HG02678 (cell line): ENCODE measurements at regions not wholly inside any gene's neighbourhood (a gene's known extent, or its start where the extent isn't known, plus 50 kb on each side); places are given as distances from the start of the nearest gene placed in this dataset.

Source experiments
- ATAC-seq: cut with Tn5 transposase; IDR thresholded peaks from one replicate; pipeline ENCODE4 v1.9.1; 2021; ENCODE audit warnings: mild to moderate bottlenecking, moderate library complexity; ENCODE audit not compliant: unreplicated experiment

DNA sequence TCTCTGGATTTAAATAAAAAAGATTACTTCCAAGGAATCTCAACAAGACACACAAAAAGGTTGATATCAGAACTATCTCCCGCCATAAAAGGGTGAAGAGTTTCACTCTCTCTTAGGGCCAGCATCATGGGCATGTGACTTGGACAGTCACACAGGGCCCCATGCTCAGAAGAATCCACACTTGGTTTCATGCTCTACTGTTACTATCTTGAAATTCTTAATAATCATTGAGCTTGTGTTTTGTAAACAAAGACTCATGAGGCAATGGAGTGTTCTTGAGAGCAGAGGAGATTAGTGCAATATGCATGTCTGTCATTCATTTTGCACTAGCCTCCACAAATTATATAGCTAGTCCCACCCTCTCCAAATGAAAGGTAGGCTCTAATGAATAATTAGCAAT lies 58.4 kb downstream of the HMHB1 start:
- ATAC-seq: no peak

DNA sequence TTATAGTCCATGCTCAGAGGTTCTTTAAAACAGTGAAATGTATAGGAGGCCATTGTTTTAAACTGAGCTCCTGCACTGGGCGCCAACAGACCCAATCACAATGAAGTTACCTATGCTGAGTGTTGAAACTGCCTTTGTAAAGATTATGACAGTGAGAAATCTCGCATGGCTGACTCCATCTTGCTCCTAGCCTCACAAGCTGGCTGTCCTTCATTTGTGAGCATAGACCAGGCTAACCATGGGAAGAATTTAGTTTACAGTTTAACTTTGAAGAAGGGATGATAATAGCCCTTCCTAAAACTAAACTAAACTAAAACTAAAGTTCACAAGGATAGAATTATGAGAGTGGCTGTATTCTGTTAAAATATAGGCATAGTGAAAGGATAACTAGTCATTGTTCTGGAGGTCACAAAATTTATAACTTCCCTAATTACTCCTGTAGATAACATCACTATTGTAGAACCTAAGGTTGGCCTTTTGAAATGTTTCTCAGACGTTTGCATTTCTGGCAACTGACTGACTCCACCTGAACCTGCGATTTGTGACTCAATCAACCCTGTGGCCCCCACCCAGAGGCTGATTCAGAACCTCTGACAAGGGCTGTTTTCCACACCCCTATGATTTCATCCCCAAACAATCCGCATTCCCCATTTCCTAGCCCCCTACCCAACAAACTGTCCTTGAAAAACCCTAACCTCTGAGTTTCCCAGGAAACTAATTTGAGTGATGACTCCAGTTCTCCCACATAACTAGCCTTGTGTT lies 59.1 kb downstream of the HMHB1 start:
- no peak for ATAC-seq

DNA sequence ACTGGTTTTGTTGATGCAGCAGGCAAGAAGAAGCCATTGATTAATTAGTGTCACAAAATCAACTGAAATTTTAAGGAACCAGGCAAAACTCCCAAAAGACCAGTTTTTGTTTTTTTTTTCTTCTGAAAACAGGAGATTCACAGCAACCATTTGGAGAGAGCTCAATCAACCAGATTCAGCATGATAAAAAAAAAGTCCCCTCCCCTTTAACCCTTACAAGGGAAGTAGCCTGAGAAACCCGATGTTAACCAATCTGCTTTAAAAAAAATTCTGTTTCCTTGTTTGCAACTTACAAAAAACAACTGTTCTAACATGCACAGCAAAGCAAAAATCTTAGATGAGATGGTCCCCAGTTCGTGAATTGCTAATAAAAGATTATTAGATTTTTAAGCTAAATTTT lies 59.7 kb downstream of the HMHB1 start:
- ATAC-seq: no peak

GRCh38 chr5:143874312-143874711 lies 62.4 kb downstream of the HMHB1 start:
- ATAC-seq: no peak

DNA sequence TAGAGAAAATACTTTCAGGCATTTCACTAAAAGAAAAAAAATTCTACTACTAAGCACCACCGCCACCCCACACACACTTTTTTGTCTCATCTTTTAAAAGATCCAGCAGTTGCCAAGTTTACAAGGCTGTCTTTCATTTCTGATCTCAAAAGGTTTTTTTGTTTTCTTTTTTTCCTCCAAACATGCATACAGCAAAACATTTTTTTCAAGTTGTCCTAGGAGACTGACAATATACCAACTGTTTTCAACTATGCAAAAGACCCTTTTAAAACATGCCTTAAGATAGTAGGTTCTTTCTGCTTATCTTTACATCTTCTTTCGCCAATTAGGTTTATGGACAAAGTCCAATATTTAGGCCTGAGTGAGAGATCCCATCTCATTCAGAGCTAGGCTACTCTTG lies 65.2 kb downstream of the HMHB1 start:
- no peak for ATAC-seq

- ATAC-seq: no peak
Measured at GRCh38 chr5:143878430-143878829, 66.5 kb downstream of the HMHB1 start.

- no peak for ATAC-seq
Measured at GRCh38 chr5:143879646-143880045, 67.7 kb downstream of the HMHB1 start.

- ATAC-seq: no peak
Measured at GRCh38 chr5:143880178-143880577, 68.2 kb downstream of the HMHB1 start.

DNA sequence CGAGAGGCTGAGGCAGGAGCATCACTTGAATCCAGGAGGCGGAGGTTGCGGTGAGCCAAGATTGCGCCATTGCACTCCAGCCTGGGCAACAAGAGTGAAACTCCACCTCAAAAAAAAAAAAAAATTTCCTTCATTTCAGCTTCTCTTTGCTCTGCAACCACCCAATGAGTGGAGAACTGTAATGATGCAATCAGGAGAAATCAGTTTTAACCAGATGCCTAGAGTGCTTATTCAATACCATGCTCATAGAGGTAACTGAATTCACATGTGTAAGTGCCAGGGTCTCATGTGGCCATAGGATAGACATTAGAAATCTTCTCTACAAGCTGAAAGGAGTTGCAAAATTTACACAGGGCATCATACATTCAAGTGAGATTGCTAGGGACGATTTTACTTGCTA lies 70.6 kb downstream of the HMHB1 start:
- no peak for ATAC-seq

GRCh38 chr5:143886096-143886495 lies 74.1 kb downstream of the HMHB1 start:
- no peak for ATAC-seq

GRCh38 chr5:143886651-143887638 lies 75.0 kb downstream of the HMHB1 start:
- no peak for ATAC-seq

DNA sequence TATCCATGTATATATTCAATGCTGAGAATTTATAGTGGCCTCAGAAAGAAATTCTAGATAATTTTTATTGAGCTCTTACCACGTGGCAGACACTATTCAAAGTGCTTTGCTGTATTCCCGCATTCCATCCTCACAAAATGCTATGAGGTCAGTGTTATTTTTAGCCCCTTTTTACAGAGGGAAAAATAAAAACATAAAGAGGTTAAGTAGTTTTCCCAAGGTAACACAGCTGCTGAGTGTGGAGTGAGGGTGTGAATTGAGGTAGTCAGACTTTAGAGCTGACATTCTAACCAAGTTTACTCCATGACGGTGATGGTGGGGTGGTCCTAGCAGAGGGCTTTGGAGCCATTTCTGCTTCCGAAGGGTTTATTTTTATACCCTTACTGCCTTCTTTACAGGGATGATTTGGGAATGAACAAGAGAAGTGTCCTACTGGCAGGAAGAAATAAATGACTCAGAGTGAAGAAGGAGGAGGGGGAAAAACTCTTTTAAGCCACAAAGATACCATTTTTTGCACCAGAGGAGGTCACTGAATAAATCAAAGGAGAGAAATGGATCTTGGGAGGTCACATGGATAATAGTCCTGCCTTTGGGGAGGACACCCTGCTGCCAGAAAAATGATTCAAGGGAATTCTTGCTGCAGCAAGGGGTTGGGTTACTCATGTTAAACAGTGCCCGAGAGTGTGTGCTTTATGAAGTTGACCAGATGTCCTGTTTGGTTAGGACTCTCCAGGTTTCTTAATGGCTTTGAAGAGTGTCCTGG lies 76.1 kb downstream of the HMHB1 start:
- ATAC-seq: no peak

DNA sequence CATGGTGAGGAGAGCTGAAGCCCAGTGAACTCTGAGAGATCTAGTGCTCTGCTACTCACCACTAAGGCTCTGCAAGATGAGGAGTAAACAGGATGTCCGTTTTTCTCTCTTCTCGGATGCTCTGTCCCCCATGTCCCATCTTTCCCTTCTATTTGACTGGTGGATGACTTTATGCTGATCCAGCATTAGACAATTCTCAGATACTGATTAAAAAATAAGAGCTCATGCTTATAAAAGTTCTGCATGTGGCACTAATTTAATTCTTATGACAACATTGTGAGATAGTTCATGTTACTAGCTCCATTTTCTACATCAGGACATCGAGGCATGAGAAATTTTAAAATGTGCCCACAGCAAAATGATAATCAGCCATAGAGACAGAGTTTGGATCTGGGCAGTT lies 77.0 kb downstream of the HMHB1 start:
- ATAC-seq: no peak

- no peak for ATAC-seq
Measured at GRCh38 chr5:143889986-143890385, 78.0 kb downstream of the HMHB1 start.

- no peak for ATAC-seq
Measured at GRCh38 chr5:143890487-143890886, 78.5 kb downstream of the HMHB1 start.

GRCh38 chr5:143892271-143892670 lies 80.3 kb downstream of the HMHB1 start:
- no peak for ATAC-seq

DNA sequence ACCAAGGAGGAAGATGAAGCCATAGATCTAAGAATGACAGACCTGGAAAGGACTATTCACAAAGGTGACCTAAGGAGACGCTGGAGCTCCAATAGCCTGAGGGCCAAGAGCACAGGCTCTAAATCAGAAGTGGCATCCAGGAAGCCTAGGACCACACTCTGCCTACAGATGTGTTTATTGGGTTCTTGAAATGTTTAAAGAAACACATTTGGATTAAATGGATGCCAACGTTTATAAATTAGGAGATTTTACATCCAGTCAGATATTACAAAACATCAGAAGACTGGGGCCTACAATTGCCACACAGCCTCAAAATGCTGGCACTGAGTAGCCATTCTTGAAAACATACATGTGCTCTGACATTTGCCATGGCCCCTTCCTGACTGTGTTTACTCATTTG lies 80.9 kb downstream of the HMHB1 start:
- ATAC-seq: no peak

DNA sequence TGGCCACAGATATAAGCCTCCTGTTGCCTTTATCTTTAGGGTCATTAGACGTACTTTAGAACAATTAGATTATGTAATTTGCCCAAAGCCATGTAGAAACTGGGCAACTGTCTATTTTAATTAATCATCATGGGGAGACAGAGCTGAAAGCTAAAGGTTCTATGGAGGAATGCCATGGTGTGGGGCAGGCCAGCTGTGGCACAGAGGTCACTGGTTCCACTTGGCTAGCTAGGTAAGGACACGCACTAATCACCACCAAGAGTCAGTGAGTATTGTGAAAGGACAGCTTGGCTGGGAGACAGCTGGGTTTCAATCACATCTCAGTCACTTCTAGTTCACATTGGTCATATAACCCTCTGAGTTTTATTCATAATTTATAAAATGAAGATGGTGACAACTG lies 81.7 kb downstream of the HMHB1 start:
- ATAC-seq: no peak

- ATAC-seq: no peak
Measured at GRCh38 chr5:143896516-143896915, 84.6 kb downstream of the HMHB1 start.

DNA sequence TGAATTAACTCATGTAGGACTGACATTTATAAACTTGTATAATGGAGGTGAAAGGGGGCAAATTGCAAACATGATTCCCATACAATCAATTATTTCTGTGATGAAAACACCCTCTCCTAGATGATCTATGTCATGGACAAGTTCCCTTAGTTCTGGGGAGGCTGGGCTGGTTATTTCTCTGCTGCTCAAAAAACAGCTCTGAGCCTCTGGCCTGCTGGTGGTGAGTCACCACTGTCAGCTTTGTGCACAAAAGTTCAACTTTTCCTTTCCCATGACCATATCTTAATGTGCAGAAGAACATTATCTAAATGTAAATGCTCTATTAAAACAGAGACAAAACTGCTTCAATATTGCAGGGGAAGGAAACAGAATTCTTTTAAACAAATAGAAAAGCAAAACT lies 85.0 kb downstream of the HMHB1 start:
- ATAC-seq: no peak

- ATAC-seq: no peak
Measured at GRCh38 chr5:143898381-143898780, 86.4 kb downstream of the HMHB1 start.
